ELF-1 (cell line): ENCODE measurements at regions not wholly inside any gene's neighbourhood (a gene's known extent, or its start where the extent isn't known, plus 50 kb on each side); places are given as distances from the start of the nearest gene placed in this dataset.
A peak's percentile ranks its signal among the peaks of the same experiment; 100 is the strongest.

Source experiments
- DNase-seq: peaks from one replicate; pipeline ENCODE4 v3.0.0-alpha.2; 2016; ENCODE audit warnings: low read depth, low spot score

GRCh38 chr7:81529785-81530184 is 240.1 kb downstream of the HGF start:
- no peak for DNase-seq

DNA sequence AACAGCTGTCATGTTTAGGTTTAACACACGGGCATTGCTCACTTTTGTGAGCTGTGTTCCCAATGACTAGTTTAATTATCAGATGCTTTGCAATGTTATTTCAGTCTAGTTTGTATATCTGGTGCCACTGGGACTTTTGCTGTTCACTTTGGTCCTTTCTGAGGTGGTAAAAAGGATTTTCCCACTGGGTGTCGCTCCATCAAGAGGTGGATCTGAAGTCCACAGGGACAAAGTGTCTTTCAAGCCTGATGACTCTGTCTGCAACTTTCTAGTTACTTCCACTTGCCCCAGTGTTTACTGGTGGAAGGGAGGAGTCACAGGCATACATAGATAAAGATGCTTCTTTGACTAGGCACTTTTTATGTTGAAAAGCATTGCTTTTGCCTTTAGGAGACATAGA is 242.2 kb downstream of the HGF start:
- no peak for DNase-seq

DNA sequence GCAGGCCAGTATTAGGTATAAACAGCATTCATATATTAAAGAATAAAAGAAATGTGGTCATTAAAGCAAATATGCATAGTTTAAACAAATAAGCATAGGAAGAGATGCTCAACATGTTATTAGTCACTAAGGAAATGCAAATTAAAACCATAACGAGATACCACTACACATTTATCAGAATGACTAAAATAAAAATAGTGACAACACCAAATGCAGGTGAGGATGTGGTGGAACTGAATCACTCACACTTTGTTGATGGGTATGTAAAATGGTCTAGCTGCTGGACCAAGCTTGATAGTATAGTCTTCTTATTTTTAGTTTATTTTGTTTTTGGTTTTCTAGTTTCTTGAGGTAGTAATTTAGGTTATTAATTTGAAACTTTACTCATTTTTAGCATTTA is 242.9 kb downstream of the HGF start:
- DNase-seq, result no peak

DNA sequence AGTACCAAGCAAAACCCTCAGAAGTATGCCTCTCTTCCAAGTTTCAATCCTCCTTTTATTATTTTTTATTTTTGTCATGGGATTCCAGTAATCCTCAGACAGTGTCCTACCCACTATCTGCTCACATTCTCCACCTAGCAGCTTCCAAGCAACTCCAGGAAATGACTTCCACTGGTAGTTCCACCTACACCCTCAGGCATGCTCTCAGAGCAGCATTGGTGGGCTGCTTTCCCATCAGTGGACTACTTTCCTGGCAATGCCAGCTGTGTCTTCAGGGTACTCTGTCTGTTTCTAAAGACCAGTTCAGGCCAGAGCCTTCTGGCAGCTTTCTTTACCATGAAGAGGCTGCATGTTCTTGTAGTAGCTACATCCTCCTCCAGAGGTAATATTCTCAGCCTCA is 244.0 kb downstream of the HGF start:
- DNase-seq, result no peak

GRCh38 chr7:81519886-81520285 is 250.0 kb downstream of the HGF start:
- no peak for DNase-seq

DNA sequence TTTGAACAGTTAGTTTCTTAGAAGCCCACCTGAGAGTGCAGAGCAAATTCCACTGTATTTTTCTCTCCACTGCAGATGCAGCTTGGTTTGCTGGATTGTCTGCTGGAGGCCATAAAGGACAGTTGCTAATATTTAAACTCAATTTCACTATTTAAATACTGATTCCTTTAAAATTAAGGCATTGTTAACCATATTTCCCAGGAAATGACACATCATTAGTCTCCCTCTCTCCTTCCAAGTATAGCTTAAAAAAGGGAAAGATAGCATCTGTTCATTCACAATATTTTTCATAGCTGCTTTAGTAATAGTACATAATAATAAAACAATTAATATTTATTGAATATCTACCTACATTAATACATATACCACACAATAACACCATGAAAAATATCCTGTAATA is 252.9 kb downstream of the HGF start:
- no peak for DNase-seq

GRCh38 chr7:81515009-81515408 is 254.8 kb downstream of the HGF start:
- DNase-seq, result no peak

DNA sequence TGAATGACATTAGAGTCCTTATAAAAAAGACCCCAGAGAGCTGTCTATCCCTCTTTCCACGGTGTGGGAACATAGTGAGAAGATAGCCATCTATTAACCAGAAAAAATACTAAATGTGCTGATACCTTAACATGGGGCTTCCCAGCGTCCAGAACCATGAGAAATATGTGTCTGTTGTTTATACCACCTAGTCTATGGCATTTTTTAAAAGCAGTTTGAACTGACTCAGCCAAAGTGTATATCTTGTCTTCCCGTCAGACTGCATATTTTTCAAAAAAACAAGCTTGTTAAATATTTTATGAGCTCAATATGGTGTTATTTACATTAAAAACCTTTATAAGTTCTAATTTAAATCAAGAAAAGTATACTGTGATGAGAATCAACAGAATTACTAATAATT is 255.3 kb downstream of the HGF start:
- no peak for DNase-seq

DNA sequence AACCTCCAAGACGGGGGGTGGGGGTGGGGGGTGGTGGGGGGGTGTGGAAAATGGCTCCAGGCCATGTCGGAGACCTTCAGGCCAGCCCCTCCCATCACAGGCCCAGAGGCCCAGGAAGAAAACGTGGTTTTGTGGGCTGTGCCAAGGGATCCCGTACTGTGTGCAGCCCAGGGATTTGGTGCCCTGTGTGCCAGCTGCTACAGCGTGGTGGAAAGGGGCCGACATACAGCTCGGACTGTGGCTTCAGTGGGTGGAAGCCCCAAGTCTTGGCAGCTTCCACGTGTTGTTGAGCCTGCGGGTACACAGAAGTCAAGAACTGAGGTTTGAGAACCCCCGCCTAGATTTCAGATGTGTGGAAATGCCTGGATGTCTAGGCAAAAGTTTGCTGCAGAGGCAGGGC is 259.7 kb downstream of the HGF start:
- DNase-seq, result no peak

GRCh38 chr7:81507221-81507620 is 262.6 kb downstream of the HGF start:
- no peak for DNase-seq

- no peak for DNase-seq
These were observed 263.2 kb downstream of the HGF start for GRCh38 chr7:81506609-81507008.

- DNase-seq, result no peak
These were observed 266.1 kb downstream of the HGF start for GRCh38 chr7:81503771-81504170.

GRCh38 chr7:81503336-81503735 is 266.5 kb downstream of the HGF start:
- DNase-seq, result no peak

GRCh38 chr7:81501220-81501619 is 268.6 kb downstream of the HGF start:
- DNase-seq, result no peak

GRCh38 chr7:81500631-81501030 is 269.2 kb downstream of the HGF start:
- no peak for DNase-seq

DNA sequence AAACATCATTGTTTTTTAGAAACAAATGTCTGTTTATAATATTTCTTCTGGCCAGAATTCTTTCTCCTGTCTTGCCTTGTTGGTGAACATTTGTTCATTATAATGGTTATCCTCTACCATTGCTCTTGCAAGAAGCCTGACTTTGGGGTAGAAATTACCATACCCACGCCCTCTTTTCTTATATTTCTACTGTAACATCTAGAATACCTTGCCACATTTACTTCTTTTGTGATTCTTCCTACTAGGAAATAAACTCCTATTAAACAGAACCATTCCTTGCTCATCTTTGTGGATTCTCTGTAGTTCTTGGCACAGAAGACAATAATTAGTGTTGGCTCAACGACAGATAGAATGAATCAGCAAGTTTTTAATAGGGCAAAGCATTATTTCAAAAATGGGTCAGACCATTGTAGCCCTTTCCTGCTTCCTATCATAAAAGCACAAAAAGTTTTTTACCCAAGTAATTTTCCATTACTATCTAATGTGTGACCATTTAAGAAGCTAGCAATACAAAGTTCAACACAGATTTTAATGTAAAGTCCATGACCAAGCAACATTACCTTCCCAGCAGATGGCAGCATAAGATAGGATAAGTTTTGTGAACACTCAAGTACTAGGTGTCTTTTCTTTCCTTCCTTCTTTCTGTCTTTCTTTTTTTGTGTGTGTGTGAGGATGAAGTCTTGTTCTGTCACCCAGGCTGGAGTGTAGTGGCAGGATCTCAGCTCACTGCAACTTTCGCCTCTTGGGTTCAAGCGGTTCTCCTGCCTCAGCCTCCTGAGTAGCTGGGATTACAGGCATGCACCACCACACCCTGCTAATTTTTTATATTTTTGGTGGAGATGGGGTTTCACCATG is 270.4 kb downstream of the HGF start:
- DNase-seq, result peak; percentile 16

GRCh38 chr7:81498176-81498575 is 271.7 kb downstream of the HGF start:
- no peak for DNase-seq

- DNase-seq, result no peak
These were observed 276.9 kb downstream of the HGF start for GRCh38 chr7:81492910-81493309.

DNA sequence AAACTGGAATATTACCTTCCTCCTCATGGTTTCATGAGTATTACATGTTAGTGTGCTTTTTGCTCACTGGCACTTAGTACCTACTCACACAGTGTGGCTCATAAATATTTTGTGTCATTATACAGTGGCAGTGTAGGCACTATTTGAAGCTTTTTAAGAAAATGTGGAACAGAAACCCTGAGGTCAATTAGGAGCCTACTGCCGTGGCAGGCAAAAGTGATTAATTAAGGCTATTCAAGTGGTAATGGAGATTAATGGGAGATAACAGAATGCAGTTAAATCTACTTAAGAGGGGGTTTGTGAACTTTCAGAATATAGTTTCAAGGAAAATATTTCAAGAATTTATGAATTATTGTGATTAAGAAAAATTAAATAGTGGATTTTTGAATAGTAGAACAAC is 277.6 kb downstream of the HGF start:
- no peak for DNase-seq

- no peak for DNase-seq
These were observed 278.3 kb downstream of the HGF start for GRCh38 chr7:81491573-81491972.

- DNase-seq, result no peak
These were observed 281.6 kb downstream of the HGF start for GRCh38 chr7:81488210-81488609.

DNA sequence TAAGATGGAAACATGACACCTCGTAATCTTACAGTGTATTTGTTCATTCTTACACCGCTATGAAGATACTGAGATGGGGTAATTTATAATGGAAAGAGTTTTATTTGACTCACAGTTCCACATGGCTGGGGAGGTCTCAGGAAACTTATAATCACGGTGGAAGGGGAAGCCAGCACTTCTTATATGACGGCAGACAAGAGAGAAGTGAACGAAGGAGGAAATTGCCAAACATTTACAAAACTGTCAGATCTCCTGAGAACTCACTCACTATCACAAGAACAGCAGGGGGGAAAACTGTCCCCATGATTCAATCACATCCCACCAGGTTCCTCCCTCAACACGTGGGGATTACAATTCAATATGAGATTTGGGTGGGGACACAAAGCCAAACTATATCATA is 282.3 kb downstream of the HGF start:
- DNase-seq, result no peak

- DNase-seq, result peak; percentile 94
These were observed 285.6 kb downstream of the HGF start for GRCh38 chr7:81484261-81484660.
